ENCODE measurements at regions not wholly inside any gene's neighbourhood (a gene's known extent, or its start where the extent isn't known, plus 50 kb on each side); places are given as distances from the start of the nearest gene placed in this dataset.
A peak's percentile ranks its signal among the peaks of the same experiment; 100 is the strongest.
"Not testable (repeated sequence)": the region's sequence is repeated elsewhere in the genome, so short reads cannot be mapped to it uniquely, and the experiment has no call there.

GRCh38 chr7:79921976-79922375, 212.7 kb upstream of the GNAI1 start:
- ATAC-seq (peak in 1 of 2 donors; percentile 19), DNase-seq (no peak)
- no peak for TF ChIP-seq CTCF (IDR thresholded peaks at IDR 0.05)
- intact Hi-C loops (cut with DNase I): no loop called here
- H3K9me3 ChIP-seq: no peaks in the 10 kb centered on the region
- H3K27ac ChIP-seq: no peak overlapping the region
- H3K4me3 ChIP-seq: no peak overlapping the region
- H3K36me3 ChIP-seq: no peaks in the 10 kb centered on the region
- H3K27me3 ChIP-seq (ENCODE audit: low read depth): no peaks in the 10 kb centered on the region
- no peaks in the 10 kb centered on the region for H3K4me1 ChIP-seq

GRCh38 chr7:79918632-79919031, 216.0 kb upstream of the GNAI1 start:
- ATAC-seq; H3K4me3 ChIP-seq; intact Hi-C loops (cut with DNase I): not testable (repeated sequence)

GRCh38 chr7:79915346-79915745, 219.3 kb upstream of the GNAI1 start:
- DNase-seq; ATAC-seq; H3K4me1 ChIP-seq; H3K9me3 ChIP-seq; H3K36me3 ChIP-seq; H3K27me3 ChIP-seq (ENCODE audit: low read depth); H3K4me3 ChIP-seq; intact Hi-C loops (cut with DNase I); H3K27ac ChIP-seq: not testable (repeated sequence)

More at GRCh38 chr7:79918632-79919031, 216.0 kb upstream of the GNAI1 start:
- H3K4me1 ChIP-seq; H3K27ac ChIP-seq; H3K9me3 ChIP-seq; DNase-seq; H3K27me3 ChIP-seq (ENCODE audit: low read depth); H3K36me3 ChIP-seq: not testable (repeated sequence)

GRCh38 chr7:79912213-79912633, 222.4 kb upstream of the GNAI1 start:
- H3K27ac ChIP-seq: no peak overlapping the region
- ATAC-seq: no peak
- H3K36me3 ChIP-seq: no peaks in the 10 kb centered on the region
- intact Hi-C loops (cut with DNase I): no loop called here
- no peaks in the 10 kb centered on the region for H3K4me1 ChIP-seq
- no peak for DNase-seq
- H3K27me3 ChIP-seq (ENCODE audit: low read depth): no peaks in the 10 kb centered on the region
- no peak overlapping the region for H3K4me3 ChIP-seq
- TF ChIP-seq CTCF (IDR thresholded peaks at IDR 0.05): no peak
- H3K9me3 ChIP-seq: no peaks in the 10 kb centered on the region

- TF ChIP-seq CTCF (IDR thresholded peaks at IDR 0.05): no peak
- H3K36me3 ChIP-seq: no peaks in the 10 kb centered on the region
- H3K9me3 ChIP-seq: no peaks in the 10 kb centered on the region
- H3K4me1 ChIP-seq: no peaks in the 10 kb centered on the region
- intact Hi-C loops (cut with DNase I): no loop called here
- ATAC-seq (no peak), DNase-seq (no peak)
- no peak overlapping the region for H3K4me3 ChIP-seq
- H3K27ac ChIP-seq: no peak overlapping the region
- H3K27me3 ChIP-seq (ENCODE audit: low read depth): no peaks in the 10 kb centered on the region
These were observed 223.2 kb upstream of the GNAI1 start for GRCh38 chr7:79911420-79911819.

GRCh38 chr7:79909176-79909575, 225.5 kb upstream of the GNAI1 start:
- intact Hi-C loops (cut with DNase I): no loop called here
- no peaks in the 10 kb centered on the region for H3K36me3 ChIP-seq
- H3K27ac ChIP-seq: no peak overlapping the region
- no peak overlapping the region for H3K4me3 ChIP-seq
- H3K9me3 ChIP-seq: no peaks in the 10 kb centered on the region
- no peak for TF ChIP-seq CTCF (IDR thresholded peaks at IDR 0.05)
- no peak for DNase-seq
- no peak for ATAC-seq
- no peaks in the 10 kb centered on the region for H3K27me3 ChIP-seq (ENCODE audit: low read depth)
- H3K4me1 ChIP-seq: no peaks in the 10 kb centered on the region

- DNase-seq (no peak), ATAC-seq (no peak)
- Histone ChIP-seq H3K4me3 (no peak overlapping the region), H3K36me3 (no peaks in the 10 kb centered on the region), H3K27me3 (ENCODE audit: low read depth) (no peaks in the 10 kb centered on the region), H3K27ac (no peak overlapping the region), H3K4me1 (no peaks in the 10 kb centered on the region), H3K9me3 (no peaks in the 10 kb centered on the region)
- intact Hi-C loops (cut with DNase I): no loop called here
- TF ChIP-seq CTCF (IDR thresholded peaks at IDR 0.05): no peak
These were observed 237.5 kb upstream of the GNAI1 start for GRCh38 chr7:79897166-79897565.

Data from lower lobe of right lung (tissue), 2 donors.